K562 (cell line): ENCODE measurements at regions not wholly inside any gene's neighbourhood (a gene's known extent, or its start where the extent isn't known, plus 50 kb on each side); places are given as distances from the start of the nearest gene placed in this dataset.

Experiments
- CREB1 ChIP-seq, 2 experiments: sonication (generic) in 1 of 2; formaldehyde crosslinking in 1 of 2; IDR thresholded peaks; 2 replicates each; pipeline versions ENCODE4 v1.6.1 to v1.8.0; 2012 to 2022; ENCODE audit warnings: inconsistent platforms in 1 of 2, mild to moderate bottlenecking in 1 of 2, missing genetic modification reagents in 1 of 2, moderate library complexity in 1 of 2
- EZH2 ChIP-seq: IDR thresholded peaks from 2 replicates; pipeline ENCODE4 v1.6.1; 2012; ENCODE audit warnings: low read depth, mild to moderate bottlenecking, inconsistent platforms, low read length, borderline replicate concordance
- HIVEP1 ChIP-seq: fragments of 250-450 bp; sonication (Bioruptor Pico); IDR thresholded peaks from 2 replicates; pipeline ENCODE4 v1.4.0; 2020; ENCODE audit warnings: mild to moderate bottlenecking
- HNRNPL ChIP-seq: fragments of 200-400 bp; formaldehyde crosslinking; IDR thresholded peaks from 2 replicates; pipeline ENCODE4 v1.6.1; 2017; ENCODE audit warnings: low read depth, mild to moderate bottlenecking, low read length
- POLR2A ChIP-seq: fragments of 450-650 bp; conservative IDR thresholded peaks from 2 replicates; pipeline ENCODE4 v1.6.1; 2016
- SMAD3 ChIP-seq: fragments of 450-650 bp; formaldehyde crosslinking; conservative IDR thresholded peaks from 2 replicates; pipeline ENCODE4 v1.4.0; 2020; ENCODE audit warnings: mild to moderate bottlenecking
- ZFP30 ChIP-seq: fragments of 250-450 bp; sonication (Bioruptor Pico); IDR thresholded peaks from 2 replicates; pipeline ENCODE4 v1.8.0; 2022; ENCODE audit warnings: moderate library complexity, mild to moderate bottlenecking, inconsistent platforms, borderline replicate concordance
- ZNF316 ChIP-seq: fragments of 450-650 bp; IDR thresholded peaks from 2 replicates; pipeline ENCODE4 v1.6.1; 2016
- TF ChIP-seq, protein P1 (sequence below), 3 experiments: IDR thresholded peaks in 2 of 3; conservative IDR thresholded peaks in 1 of 3; 2 replicates each; pipeline ENCODE4 v1.5.1; 2011 to 2012; ENCODE audit warnings: low read length in 3 of 3, mild to moderate bottlenecking in 3 of 3, control low read depth in 2 of 3, improper control_type of control experiment in 1 of 3, inconsistent platforms in 1 of 3, low read depth in 1 of 3, mixed read lengths in 1 of 3, moderate library complexity in 1 of 3; ENCODE audit not compliant: insufficient read depth in 2 of 3
- TF ChIP-seq, protein P2 (sequence below), 2 experiments: IDR thresholded peaks; 2 replicates each; pipeline ENCODE4 v1.6.1; 2012; ENCODE audit warnings: improper control_type of control experiment in 2 of 2, low read depth in 2 of 2, low read length in 2 of 2, borderline replicate concordance in 1 of 2
- TF ChIP-seq, protein P3 (sequence below): fragments of 200-400 bp; formaldehyde crosslinking; IDR thresholded peaks from 2 replicates; pipeline ENCODE4 v1.6.1; 2017; ENCODE audit warnings: mild to moderate bottlenecking, low read depth, low read length, moderate library complexity

DNA sequence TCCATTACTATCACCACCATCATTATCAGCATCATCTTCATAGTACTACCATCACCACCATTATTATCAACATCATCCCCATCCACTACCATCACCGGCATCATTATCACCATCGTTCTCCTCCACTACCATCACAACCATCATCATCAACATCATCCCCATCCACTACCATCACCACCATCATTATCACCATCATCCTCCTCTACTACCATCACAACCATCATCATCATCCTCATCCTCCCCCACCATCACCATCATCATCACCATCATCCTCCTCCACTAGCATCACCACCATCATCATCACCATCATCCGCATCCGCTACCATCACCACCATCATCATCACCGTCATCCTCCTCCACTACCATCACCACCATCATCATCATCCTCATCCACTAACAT, 639.8 kb upstream of the RBFOX1 start:
- TF ChIP-seq, protein P1, sequence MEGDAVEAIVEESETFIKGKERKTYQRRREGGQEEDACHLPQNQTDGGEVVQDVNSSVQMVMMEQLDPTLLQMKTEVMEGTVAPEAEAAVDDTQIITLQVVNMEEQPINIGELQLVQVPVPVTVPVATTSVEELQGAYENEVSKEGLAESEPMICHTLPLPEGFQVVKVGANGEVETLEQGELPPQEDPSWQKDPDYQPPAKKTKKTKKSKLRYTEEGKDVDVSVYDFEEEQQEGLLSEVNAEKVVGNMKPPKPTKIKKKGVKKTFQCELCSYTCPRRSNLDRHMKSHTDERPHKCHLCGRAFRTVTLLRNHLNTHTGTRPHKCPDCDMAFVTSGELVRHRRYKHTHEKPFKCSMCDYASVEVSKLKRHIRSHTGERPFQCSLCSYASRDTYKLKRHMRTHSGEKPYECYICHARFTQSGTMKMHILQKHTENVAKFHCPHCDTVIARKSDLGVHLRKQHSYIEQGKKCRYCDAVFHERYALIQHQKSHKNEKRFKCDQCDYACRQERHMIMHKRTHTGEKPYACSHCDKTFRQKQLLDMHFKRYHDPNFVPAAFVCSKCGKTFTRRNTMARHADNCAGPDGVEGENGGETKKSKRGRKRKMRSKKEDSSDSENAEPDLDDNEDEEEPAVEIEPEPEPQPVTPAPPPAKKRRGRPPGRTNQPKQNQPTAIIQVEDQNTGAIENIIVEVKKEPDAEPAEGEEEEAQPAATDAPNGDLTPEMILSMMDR (IDR thresholded peaks at IDR 0.05 in 2 of 3, conservative IDR thresholded peaks at IDR 0.05 in 1 of 3; ENCODE audit: insufficient read depth in 2 of 3, low read depth in 1 of 3, low read length in 3 of 3), result no peak
- TF ChIP-seq CREB1 (IDR thresholded peaks at IDR 0.05) (no peak), CREB1 (CRISPR knock-in tag; IDR thresholded peaks at IDR 0.05) (no peak), HNRNPL (no peak), HIVEP1 (no peak), SMAD3 (CRISPR knock-in tag) (no peak), POLR2A (no peak), ZFP30 (CRISPR knock-in tag) (no peak), ZNF316 (no peak), EZH2 (no peak)
- TF ChIP-seq, protein P2, sequence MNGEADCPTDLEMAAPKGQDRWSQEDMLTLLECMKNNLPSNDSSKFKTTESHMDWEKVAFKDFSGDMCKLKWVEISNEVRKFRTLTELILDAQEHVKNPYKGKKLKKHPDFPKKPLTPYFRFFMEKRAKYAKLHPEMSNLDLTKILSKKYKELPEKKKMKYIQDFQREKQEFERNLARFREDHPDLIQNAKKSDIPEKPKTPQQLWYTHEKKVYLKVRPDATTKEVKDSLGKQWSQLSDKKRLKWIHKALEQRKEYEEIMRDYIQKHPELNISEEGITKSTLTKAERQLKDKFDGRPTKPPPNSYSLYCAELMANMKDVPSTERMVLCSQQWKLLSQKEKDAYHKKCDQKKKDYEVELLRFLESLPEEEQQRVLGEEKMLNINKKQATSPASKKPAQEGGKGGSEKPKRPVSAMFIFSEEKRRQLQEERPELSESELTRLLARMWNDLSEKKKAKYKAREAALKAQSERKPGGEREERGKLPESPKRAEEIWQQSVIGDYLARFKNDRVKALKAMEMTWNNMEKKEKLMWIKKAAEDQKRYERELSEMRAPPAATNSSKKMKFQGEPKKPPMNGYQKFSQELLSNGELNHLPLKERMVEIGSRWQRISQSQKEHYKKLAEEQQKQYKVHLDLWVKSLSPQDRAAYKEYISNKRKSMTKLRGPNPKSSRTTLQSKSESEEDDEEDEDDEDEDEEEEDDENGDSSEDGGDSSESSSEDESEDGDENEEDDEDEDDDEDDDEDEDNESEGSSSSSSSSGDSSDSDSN (IDR thresholded peaks at IDR 0.05; ENCODE audit: borderline replicate concordance in 1 of 2, low read depth in 2 of 2, low read length in 2 of 2), result no peak
- TF ChIP-seq, protein P3, sequence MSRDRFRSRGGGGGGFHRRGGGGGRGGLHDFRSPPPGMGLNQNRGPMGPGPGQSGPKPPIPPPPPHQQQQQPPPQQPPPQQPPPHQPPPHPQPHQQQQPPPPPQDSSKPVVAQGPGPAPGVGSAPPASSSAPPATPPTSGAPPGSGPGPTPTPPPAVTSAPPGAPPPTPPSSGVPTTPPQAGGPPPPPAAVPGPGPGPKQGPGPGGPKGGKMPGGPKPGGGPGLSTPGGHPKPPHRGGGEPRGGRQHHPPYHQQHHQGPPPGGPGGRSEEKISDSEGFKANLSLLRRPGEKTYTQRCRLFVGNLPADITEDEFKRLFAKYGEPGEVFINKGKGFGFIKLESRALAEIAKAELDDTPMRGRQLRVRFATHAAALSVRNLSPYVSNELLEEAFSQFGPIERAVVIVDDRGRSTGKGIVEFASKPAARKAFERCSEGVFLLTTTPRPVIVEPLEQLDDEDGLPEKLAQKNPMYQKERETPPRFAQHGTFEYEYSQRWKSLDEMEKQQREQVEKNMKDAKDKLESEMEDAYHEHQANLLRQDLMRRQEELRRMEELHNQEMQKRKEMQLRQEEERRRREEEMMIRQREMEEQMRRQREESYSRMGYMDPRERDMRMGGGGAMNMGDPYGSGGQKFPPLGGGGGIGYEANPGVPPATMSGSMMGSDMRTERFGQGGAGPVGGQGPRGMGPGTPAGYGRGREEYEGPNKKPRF, result no peak
